Suprapubic skin (tissue), 3 donors: ENCODE measurements at regions not wholly inside any gene's neighbourhood (a gene's known extent, or its start where the extent isn't known, plus 50 kb on each side); places are given as distances from the start of the nearest gene placed in this dataset.

Experiments used
- POLR2A ChIP-seq, 2 donors: fragments of 450-650 bp; IDR thresholded peaks; one replicate each; pipeline ENCODE4 v1.6.1; 2017; ENCODE audit warnings: antibody characterized with exemption in 2 of 2, mild to moderate bottlenecking in 2 of 2, moderate library complexity in 2 of 2
- TF ChIP-seq, protein P1 (sequence below), 2 donors: fragments of 200-600 bp in 1 of 2; fragments of 450-650 bp in 1 of 2; sonication (generic) in 1 of 2; IDR thresholded peaks; one replicate each; pipeline ENCODE4 v1.5.1; 2016 to 2019; ENCODE audit warnings: antibody characterized with exemption in 2 of 2, mild to moderate bottlenecking in 1 of 2, moderate library complexity in 1 of 2

DNA sequence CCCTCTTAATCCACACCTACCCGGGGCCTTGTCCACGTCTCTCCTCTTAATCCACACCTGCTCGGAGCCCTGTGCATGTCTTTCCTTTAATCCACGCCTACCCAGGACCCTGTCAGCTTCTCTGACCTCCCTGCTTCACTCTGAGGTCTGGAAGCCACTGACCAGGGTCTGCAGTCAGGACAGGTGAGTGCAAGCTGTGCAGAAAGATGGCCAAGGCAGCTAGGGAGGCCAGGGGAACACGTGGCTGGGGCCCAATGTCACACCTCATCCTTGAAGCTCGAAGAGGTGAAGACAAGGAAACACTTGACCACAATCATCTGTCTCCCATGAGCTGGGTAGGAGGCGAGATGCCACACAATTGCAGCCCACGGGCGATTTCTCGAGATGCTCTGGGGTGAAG lies 1516.9 kb downstream of the BRD1 start:
- TF ChIP-seq, protein P1, sequence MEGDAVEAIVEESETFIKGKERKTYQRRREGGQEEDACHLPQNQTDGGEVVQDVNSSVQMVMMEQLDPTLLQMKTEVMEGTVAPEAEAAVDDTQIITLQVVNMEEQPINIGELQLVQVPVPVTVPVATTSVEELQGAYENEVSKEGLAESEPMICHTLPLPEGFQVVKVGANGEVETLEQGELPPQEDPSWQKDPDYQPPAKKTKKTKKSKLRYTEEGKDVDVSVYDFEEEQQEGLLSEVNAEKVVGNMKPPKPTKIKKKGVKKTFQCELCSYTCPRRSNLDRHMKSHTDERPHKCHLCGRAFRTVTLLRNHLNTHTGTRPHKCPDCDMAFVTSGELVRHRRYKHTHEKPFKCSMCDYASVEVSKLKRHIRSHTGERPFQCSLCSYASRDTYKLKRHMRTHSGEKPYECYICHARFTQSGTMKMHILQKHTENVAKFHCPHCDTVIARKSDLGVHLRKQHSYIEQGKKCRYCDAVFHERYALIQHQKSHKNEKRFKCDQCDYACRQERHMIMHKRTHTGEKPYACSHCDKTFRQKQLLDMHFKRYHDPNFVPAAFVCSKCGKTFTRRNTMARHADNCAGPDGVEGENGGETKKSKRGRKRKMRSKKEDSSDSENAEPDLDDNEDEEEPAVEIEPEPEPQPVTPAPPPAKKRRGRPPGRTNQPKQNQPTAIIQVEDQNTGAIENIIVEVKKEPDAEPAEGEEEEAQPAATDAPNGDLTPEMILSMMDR (IDR thresholded peaks at IDR 0.05), result no peak
- no peak for TF ChIP-seq POLR2A (IDR thresholded peaks at IDR 0.05)
